Colonic mucosa (tissue), 4 donors: ENCODE measurements at regions not wholly inside any gene's neighbourhood (a gene's known extent, or its start where the extent isn't known, plus 50 kb on each side); places are given as distances from the start of the nearest gene placed in this dataset.

Experiments used
- DNase-seq: peaks from one replicate; pipeline ENCODE4 v3.0.0-alpha.2; 2020
- H3K27ac ChIP-seq: fragments of 200-600 bp; one replicate; pipeline ENCODE4 v1.8.0; 2021
- H3K27me3 ChIP-seq: fragments of 200-600 bp; one replicate; pipeline ENCODE4 v1.8.0; 2021
- H3K36me3 ChIP-seq: fragments of 200-600 bp; one replicate; pipeline ENCODE4 v1.8.0; 2021
- H3K4me1 ChIP-seq: fragments of 200-600 bp; one replicate; pipeline ENCODE4 v1.8.0; 2021; ENCODE audit warnings: mild to moderate bottlenecking
- H3K4me3 ChIP-seq: fragments of 200-600 bp; one replicate; pipeline ENCODE4 v1.8.0; 2021
- H3K9ac ChIP-seq, 2 donors: one replicate each; pipeline ENCODE4 v1.7.0; 2013; ENCODE audit warnings: control low read depth in 2 of 2, low read depth in 2 of 2, low read length in 2 of 2
- H3K9me3 ChIP-seq: fragments of 200-600 bp; one replicate; pipeline ENCODE4 v1.8.0; 2021
- intact Hi-C: fragments of 100-400 bp; cut with DNase I; formaldehyde crosslinking; loops from one replicate; pipeline ENCODE4 v1.14.1; 2022
- TF ChIP-seq, protein P1 (sequence below): fragments of 200-600 bp; IDR thresholded peaks from one replicate; pipeline ENCODE4 v1.8.0; 2022; ENCODE audit warnings: antibody characterized with exemption, mild to moderate bottlenecking
- donor health status: healthy.
- donor health status: DM: no; HTN: no; CAD: no.
- donor health status: DM: no; HTN: no; CAD: no.

DNA sequence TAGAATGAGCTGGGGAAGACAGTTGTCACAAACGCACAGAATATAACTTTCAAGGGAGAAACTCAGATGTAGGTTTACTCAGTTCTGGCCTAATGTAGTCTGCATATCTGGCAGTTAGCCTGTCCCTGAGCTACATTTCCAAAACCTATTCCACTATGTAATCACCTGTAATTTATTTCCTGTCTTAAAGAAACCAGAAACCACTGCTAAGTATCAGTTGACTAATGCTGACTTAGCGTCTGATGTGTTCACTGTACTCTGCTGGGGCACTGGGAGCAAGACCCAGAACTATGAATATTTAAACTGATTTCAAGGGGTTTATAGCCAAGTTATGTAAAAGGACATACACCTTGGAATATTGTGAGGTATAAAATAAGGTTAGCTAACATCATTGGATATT is 1995.2 kb upstream of the PIK3C3 start:
- DNase-seq = no peak
- H3K4me1 ChIP-seq = no peaks in the 10 kb centered on the region
- TF ChIP-seq, protein P1, sequence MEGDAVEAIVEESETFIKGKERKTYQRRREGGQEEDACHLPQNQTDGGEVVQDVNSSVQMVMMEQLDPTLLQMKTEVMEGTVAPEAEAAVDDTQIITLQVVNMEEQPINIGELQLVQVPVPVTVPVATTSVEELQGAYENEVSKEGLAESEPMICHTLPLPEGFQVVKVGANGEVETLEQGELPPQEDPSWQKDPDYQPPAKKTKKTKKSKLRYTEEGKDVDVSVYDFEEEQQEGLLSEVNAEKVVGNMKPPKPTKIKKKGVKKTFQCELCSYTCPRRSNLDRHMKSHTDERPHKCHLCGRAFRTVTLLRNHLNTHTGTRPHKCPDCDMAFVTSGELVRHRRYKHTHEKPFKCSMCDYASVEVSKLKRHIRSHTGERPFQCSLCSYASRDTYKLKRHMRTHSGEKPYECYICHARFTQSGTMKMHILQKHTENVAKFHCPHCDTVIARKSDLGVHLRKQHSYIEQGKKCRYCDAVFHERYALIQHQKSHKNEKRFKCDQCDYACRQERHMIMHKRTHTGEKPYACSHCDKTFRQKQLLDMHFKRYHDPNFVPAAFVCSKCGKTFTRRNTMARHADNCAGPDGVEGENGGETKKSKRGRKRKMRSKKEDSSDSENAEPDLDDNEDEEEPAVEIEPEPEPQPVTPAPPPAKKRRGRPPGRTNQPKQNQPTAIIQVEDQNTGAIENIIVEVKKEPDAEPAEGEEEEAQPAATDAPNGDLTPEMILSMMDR = no peak
- no peak overlapping the region for H3K27ac ChIP-seq
- intact Hi-C loops = no loop called here
- H3K27me3 ChIP-seq = no peaks in the 10 kb centered on the region
- no peaks in the 10 kb centered on the region for H3K36me3 ChIP-seq
- no peaks in the 10 kb centered on the region for H3K9me3 ChIP-seq
- H3K9ac ChIP-seq = no peak overlapping the region
- H3K4me3 ChIP-seq = no peak overlapping the region

- no peaks in the 10 kb centered on the region for H3K36me3 ChIP-seq
- no peaks in the 10 kb centered on the region for H3K9me3 ChIP-seq
- intact Hi-C loops = no loop called here
- no peak overlapping the region for H3K27ac ChIP-seq
- H3K27me3 ChIP-seq = no peaks in the 10 kb centered on the region
- TF ChIP-seq, protein P1 = no peak
- no peak overlapping the region for H3K4me3 ChIP-seq
- DNase-seq = no peak
- no peaks in the 10 kb centered on the region for H3K4me1 ChIP-seq
- H3K9ac ChIP-seq = no peak overlapping the region
Measured at GRCh38 chr18:39958876-39959275, 1996.2 kb upstream of the PIK3C3 start.

DNA sequence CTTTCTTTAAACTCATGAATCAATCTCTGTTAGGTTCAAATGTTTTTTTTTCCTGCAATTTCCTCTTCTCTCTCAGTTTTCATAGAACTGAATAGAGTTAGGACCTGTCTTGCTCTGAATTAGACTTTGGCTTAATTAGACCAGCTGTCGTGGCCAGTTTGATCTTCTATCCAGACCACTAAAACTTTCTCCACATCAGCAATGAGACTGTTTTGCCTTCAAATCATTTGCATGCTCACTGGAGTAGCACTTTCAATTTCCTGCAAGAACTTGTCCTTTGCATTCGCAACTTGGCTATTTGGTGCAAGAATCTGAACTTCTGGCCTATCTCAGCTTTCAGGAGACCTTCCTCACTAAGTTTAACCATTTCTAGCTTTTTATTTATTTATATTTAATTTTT is 2002.2 kb upstream of the PIK3C3 start:
- DNase-seq = no peak
- intact Hi-C loops = no loop called here
- TF ChIP-seq, protein P1 = no peak
- H3K4me1 ChIP-seq = no peaks in the 10 kb centered on the region
- H3K36me3 ChIP-seq = no peaks in the 10 kb centered on the region
- H3K4me3 ChIP-seq = no peak overlapping the region
- H3K27me3 ChIP-seq = no peaks in the 10 kb centered on the region
- no peak overlapping the region for H3K9ac ChIP-seq
- H3K9me3 ChIP-seq = no peaks in the 10 kb centered on the region
- no peak overlapping the region for H3K27ac ChIP-seq

- H3K9ac ChIP-seq = no peak overlapping the region
- DNase-seq = no peak
Measured at GRCh38 chr18:39951142-39951720, 2003.8 kb upstream of the PIK3C3 start.

GRCh38 chr18:39946623-39947061 is 2008.4 kb upstream of the PIK3C3 start:
- Histone ChIP-seq H3K27me3 (no peaks in the 10 kb centered on the region), H3K27ac (no peak overlapping the region), H3K4me1 (no peaks in the 10 kb centered on the region), H3K4me3 (no peak overlapping the region), H3K9ac (no peak overlapping the region), H3K36me3 (no peaks in the 10 kb centered on the region), H3K9me3 (no peaks in the 10 kb centered on the region)
- TF ChIP-seq, protein P1 = no peak
- no peak for DNase-seq
- intact Hi-C loops = no loop called here

More at GRCh38 chr18:39951142-39951720, 2003.8 kb upstream of the PIK3C3 start:
- Histone ChIP-seq H3K27me3 (no peaks in the 10 kb centered on the region), H3K9me3 (no peaks in the 10 kb centered on the region), H3K27ac (no peak overlapping the region), H3K36me3 (no peaks in the 10 kb centered on the region), H3K4me1 (no peaks in the 10 kb centered on the region), H3K4me3 (no peak overlapping the region)
- intact Hi-C loops = no loop called here
- TF ChIP-seq, protein P1 = no peak
